HK-2 (cell line): ENCODE measurements at regions not wholly inside any gene's neighbourhood (a gene's known extent, or its start where the extent isn't known, plus 50 kb on each side); places are given as distances from the start of the nearest gene placed in this dataset.
"Not testable (repeated sequence)": the region's sequence is repeated elsewhere in the genome, so short reads cannot be mapped to it uniquely, and the experiment has no call there.

ENCODE experiments used
- DNase-seq: peaks from one replicate; pipeline ENCODE4 v3.0.0-alpha.2; 2018; ENCODE audit not compliant: unreplicated experiment

DNA sequence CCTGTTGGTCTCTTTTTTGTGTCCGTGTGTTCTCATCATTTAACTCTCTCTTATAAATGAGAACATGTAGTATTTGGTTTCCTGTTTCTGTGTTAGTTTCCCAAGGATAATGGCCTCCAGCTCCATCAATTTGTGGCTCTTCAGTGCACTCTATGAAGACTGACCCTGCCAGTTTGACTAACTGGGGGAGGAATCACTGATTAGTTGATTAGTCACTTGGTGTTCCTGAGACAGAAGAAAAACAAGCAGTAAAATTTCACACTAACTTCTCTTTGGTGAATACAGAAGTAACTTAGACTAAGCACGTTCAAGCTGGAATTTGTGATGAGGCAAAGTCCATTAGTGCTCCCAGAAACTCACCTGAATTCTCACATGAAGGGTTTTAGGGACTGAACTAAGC lies 495.8 kb upstream of the RORB start:
- no peak for DNase-seq

- no peak for DNase-seq
Measured at GRCh38 chr9:74006935-74007334, 490.2 kb upstream of the RORB start.

DNA sequence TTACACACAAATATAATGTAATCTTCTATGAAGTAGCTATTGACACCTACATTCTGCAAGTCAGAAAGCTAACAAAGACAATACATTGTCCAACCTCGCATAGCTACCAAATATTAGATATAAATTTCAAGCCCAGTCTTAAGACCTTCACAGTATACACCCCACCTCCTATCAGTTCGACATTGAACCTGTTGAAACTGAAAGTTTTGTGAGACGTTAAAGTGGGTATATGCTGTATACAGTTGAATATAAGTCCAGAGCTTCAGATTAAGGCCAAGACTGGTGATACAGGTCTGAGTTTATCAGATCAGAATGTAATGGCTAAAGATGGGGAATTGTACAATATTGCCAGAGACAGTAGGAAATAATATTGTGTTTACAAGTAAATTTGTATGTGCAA lies 489.3 kb upstream of the RORB start:
- no peak for DNase-seq

DNA sequence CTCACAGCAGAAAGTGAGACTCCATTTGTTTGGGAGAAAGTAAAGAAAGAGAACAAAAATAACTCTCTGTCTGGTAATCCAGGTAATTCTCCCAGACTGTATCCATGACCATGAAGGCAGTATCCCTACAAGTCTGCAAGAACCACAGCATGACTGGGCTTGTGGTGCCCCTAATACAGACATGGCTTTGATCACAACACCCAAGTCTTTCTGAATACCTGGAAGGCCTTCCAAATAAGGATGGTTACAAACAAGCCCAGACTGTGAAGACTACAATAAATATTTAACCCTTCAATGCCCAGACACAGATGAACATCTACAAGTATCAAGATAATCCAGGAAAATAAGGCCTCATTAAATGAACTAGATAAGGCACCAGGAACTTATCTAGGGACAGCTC lies 481.1 kb upstream of the RORB start:
- no peak for DNase-seq

DNA sequence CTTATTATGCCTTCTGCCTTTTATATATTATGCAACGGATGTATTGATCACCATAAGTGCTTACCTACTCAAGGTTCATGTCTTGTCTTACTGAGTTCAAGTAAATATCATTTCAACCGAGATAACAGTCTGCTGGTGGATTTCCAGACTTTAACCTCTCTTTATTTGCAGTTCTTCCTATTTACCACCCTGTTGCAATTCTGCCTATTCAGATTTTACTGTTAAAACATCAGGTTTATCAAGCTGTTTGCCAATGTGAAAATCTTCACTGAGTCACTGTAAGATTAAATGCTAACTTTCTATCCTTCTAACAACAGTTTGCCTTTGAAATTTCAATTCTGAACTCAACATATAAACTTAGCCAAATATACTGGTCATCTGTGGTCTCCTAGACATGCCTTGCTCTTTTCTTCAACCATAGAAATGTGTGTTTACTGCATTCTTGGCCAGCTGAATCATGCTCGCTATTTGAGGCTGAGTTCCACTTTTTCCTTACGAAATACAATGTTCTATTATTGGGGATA lies 471.7 kb upstream of the RORB start:
- no peak for DNase-seq

DNA sequence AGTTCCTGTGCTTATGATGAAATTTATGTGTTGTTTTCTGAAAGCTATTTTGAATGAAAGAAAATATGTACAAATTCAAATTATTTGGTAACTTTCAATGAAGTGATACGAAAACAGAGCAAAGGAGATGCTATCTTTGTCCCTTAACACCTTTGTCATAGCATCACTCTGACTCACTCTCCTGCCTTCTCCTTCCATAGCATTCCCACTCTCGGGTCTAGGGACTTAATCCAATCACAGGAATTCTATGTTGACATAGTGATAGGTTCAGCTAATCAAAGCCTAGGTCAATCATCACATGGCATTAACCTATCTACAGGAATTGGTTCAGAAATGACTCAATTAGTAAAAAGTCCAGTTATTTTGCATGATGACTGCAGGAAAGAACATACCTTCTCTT lies 464.7 kb upstream of the RORB start:
- no peak for DNase-seq

DNA sequence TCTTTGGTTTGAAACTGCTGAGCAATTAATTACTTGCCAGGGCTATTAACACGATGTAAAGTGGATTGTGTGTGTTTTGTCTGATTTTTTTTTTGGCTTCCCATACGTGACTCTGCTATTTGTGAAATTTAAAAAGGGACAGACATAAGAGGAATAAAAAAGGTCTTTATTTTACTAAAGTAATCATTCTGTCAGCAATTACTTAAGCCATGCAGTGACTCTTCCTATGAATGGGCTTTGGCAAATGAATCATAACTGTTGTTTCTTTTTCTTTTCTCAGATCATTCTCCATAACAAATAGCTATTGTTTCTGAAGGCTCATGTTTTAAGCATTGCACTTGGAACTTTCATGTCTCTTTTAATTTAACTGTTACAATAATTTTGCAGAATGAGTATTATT lies 461.3 kb upstream of the RORB start:
- no peak for DNase-seq

GRCh38 chr9:74036549-74037231 lies 460.4 kb upstream of the RORB start:
- DNase-seq, result no peak

GRCh38 chr9:74037274-74037673 lies 459.9 kb upstream of the RORB start:
- no peak for DNase-seq

- no peak for DNase-seq
Measured at GRCh38 chr9:74041588-74041987, 455.5 kb upstream of the RORB start.

GRCh38 chr9:74044844-74045243 lies 452.3 kb upstream of the RORB start:
- no peak for DNase-seq

GRCh38 chr9:74056023-74056422 lies 441.1 kb upstream of the RORB start:
- no peak for DNase-seq

GRCh38 chr9:74057051-74057450 lies 440.1 kb upstream of the RORB start:
- DNase-seq, result not testable (repeated sequence)

- DNase-seq, result no peak
Measured at GRCh38 chr9:74064702-74065101, 432.4 kb upstream of the RORB start.

DNA sequence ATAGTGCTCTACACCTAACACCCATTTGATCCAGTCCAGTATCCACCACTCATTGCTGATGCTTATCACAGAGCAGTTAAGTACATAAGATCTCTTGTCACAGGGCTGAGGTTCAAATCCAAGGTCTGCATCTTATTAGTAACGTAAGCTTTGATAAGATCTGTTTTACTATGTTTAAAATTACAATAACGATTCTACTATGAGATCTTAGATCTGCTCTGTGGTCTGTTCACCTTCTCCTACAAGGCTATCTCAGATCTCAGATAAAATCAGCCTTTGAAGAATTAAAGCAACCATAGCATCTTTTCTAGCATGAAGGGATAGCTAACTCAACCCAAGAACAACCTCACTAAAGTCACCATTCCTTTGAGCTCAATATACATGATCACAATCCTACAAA lies 431.0 kb upstream of the RORB start:
- no peak for DNase-seq

GRCh38 chr9:74066605-74067004 lies 430.5 kb upstream of the RORB start:
- no peak for DNase-seq

DNA sequence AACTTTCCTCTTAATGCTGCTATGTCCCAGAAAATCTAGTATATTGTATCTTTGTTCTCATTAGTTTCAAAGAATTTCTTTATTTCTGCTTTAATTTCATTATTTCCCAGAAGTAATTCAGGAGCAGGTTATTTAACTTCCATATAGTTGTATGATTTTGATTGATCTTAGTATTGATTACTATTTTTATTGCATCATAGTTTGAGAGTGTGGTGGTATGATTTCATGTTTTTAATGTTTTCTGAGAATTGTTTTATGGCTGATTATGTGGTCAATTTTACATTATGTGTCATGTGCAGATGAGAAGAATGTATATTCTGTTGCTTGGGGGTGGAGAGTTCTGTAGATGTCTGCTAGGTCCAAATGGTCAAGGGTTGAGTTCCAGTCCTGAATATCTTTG lies 425.6 kb upstream of the RORB start:
- no peak for DNase-seq

DNA sequence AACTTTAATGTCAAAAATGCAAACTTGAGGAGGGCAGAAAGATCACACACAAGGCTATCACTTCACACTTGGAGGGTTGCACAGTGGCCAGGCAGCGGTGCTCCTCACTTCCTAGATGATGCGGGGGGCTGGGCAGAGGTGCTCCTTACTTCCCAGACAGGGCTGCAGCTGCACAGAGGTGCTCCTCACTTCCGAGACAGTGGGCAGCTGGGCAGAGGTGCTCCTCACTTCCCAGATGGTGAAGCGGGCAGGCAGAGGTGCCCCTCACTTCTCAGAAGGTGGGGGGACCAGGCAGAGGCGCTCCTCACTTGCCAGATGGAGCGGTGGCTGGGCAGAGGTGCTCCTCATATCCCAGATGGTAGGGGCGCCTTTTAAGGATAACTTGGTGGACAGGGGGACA lies 423.2 kb upstream of the RORB start:
- no peak for DNase-seq

DNA sequence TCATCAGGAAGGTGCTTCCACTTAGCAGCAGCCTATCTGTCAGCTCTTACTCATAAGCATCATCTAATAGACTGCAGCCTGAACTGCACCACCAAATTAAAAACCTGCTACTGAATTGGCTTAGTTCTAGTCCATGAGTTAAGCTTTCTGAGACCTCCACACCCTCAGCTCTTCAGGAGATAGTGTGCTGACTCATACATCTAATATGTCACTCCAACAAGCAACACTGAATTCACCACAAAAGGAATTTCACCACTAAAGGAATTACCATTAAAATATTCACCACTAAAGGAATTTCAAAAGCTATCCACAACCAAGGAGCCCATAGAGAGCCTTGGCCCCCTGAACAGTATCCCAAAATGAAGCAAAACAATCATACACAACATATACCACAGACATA lies 418.5 kb upstream of the RORB start:
- DNase-seq, result no peak

DNA sequence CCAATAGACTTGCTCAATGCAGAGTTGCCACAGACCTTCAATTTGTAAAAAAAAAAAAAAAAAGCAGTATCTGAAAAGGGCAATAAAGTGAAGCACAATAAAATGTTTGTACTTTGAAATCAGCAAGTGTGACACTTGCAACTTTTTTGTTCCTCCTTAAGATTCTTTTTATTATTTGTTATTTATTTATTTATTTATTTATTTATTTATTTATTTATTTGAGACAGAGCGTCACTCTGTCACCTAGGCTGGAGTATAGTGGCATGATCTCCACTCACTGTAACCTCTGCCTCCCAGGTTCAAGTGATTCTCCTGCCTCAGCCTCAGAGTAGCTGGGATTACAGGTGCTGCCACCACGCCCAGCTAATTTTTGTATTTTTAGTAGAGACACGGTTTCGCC lies 416.5 kb upstream of the RORB start:
- not testable (repeated sequence) for DNase-seq

GRCh38 chr9:74083681-74084433 lies 413.3 kb upstream of the RORB start:
- no peak for DNase-seq

- not testable (repeated sequence) for DNase-seq
Measured at GRCh38 chr9:74085384-74086037, 411.6 kb upstream of the RORB start.

GRCh38 chr9:74090921-74091320 lies 406.2 kb upstream of the RORB start:
- DNase-seq, result not testable (repeated sequence)
